HepG2 (cell line): ENCODE measurements at regions not wholly inside any gene's neighbourhood (a gene's known extent, or its start where the extent isn't known, plus 50 kb on each side); places are given as distances from the start of the nearest gene placed in this dataset.

Experiments
- ATAC-seq: fragments of 200-7000 bp; cut with Tn5 transposase; 3 replicates; pipeline ENCODE4 v1.9.1; 2020; ENCODE audit warnings: mild to moderate bottlenecking, moderate library complexity
- BruUV-seq: library from RNA; stranded (reverse); fragments of 400-500 nt; replicated peaks from 2 replicates; lab custom pipeline; 2021; lab: Mats Ljungman, UMichigan
- CTCF ChIA-PET: fragments of 300-600 bp; formaldehyde crosslinking; extraction: SDS; loops from one replicate; lab custom pipeline; 2021; ENCODE audit warnings: low total read pairs, inconsistent platforms, low intra/inter-chr PET ratio; lab: Yijun Ruan, JAX
- POLR2A ChIA-PET: fragments of 350-600 bp; sonication (Branson Sonifier 250); formaldehyde crosslinking; loops from one replicate; lab custom pipeline; 2020; ENCODE audit warnings: antibody characterized with exemption, inconsistent platforms; lab: Yijun Ruan, JAX
- DNase-seq: peaks from one replicate; pipeline ENCODE4 v3.0.0-alpha.2; 2015; ENCODE audit warnings: low spot score
- FAIRE-seq: peaks from 3 replicates; lab custom pipeline; 2011; peaks lifted over from hg19 to GRCh38; lab: Jason Lieb, UNC
- H2AFZ ChIP-seq: one replicate; pipeline ENCODE4 v1.6.1; 2011; ENCODE audit warnings: low read length, inconsistent platforms
- H3K27ac ChIP-seq: fragments of 300-600 bp; 3 replicates; pipeline ENCODE4 v1.8.0; 2011; ENCODE audit warnings: mixed run types, mild to moderate bottlenecking, mixed read lengths, low read length, inconsistent platforms; ENCODE audit not compliant: insufficient read depth; ENCODE audit errors: extremely low read length
- H3K27me3 ChIP-seq, 2 experiments: fragments of 200-600 bp in 1 of 2; 2 replicates in 1 of 2; 3 replicates in 1 of 2; pipeline versions ENCODE4 v1.6.0 to v1.8.0; 2011; ENCODE audit warnings: low read length in 2 of 2, mild to moderate bottlenecking in 2 of 2, moderate library complexity in 2 of 2, inconsistent platforms in 1 of 2; ENCODE audit not compliant: insufficient read depth in 2 of 2, control insufficient read depth in 1 of 2
- H3K36me3 ChIP-seq, 2 experiments: fragments of 200-600 bp in 1 of 2; replicated peaks in 1 of 2; 2 replicates in 1 of 2; 3 replicates in 1 of 2; pipeline versions ENCODE4 v1.5.1 to v1.8.0; 2011; ENCODE audit warnings: low read length in 2 of 2, inconsistent platforms in 1 of 2; ENCODE audit not compliant: insufficient read depth in 2 of 2, control insufficient read depth in 1 of 2
- H3K4me1 ChIP-seq: 2 replicates; pipeline ENCODE4 v1.5.1; 2012; ENCODE audit warnings: low read length, inconsistent platforms; ENCODE audit not compliant: insufficient read depth
- H3K4me2 ChIP-seq: 2 replicates; pipeline ENCODE4 v1.6.0; 2011; ENCODE audit warnings: low read depth, low read length, inconsistent platforms
- H3K4me3 ChIP-seq, 3 experiments: fragments of 200-600 bp in 1 of 3; sonication (generic), shearing (Covaris generic) in 1 of 3; replicated peaks in 1 of 3; 2 replicates each; pipeline ENCODE4 v1.5.1; 2011 to 2016; ENCODE audit warnings: low read length in 3 of 3, inconsistent platforms in 2 of 3, low read depth in 2 of 3, mild to moderate bottlenecking in 2 of 3, control low read depth in 1 of 3, mixed read lengths in 1 of 3; ENCODE audit not compliant: insufficient read depth in 1 of 3
- H3K79me2 ChIP-seq: one replicate; pipeline ENCODE4 v1.6.1; 2011; ENCODE audit warnings: low read length, inconsistent platforms; ENCODE audit not compliant: insufficient read depth
- H3K9ac ChIP-seq: 2 replicates; pipeline ENCODE4 v1.6.0; 2011; ENCODE audit warnings: mild to moderate bottlenecking, low read depth, low read length, inconsistent platforms; ENCODE audit not compliant: insufficient read depth
- H3K9me3 ChIP-seq: 2 replicates; pipeline ENCODE4 v1.5.1; 2012; ENCODE audit warnings: mild to moderate bottlenecking, low read length
- H4K20me1 ChIP-seq: 2 replicates; pipeline ENCODE4 v1.6.0; 2011; ENCODE audit warnings: inconsistent platforms, mild to moderate bottlenecking, low read length, moderate library complexity; ENCODE audit not compliant: insufficient read depth
- ATAD3A ChIP-seq: sonication (generic); formaldehyde crosslinking; IDR thresholded peaks from 2 replicates; pipeline ENCODE4 v1.4.0; 2020; ENCODE audit warnings: missing genetic modification reagents
- CREB3 ChIP-seq: sonication (generic); formaldehyde crosslinking; IDR thresholded peaks from 2 replicates; pipeline ENCODE4 v1.5.0; 2020; ENCODE audit warnings: missing genetic modification reagents
- ERF ChIP-seq: IDR thresholded peaks from 2 replicates; pipeline ENCODE4 v1.6.1; 2018; ENCODE audit warnings: missing biosample characterization, missing genetic modification reagents
- FOXO1 ChIP-seq: sonication (generic); formaldehyde crosslinking; IDR thresholded peaks from 2 replicates; pipeline ENCODE4 v1.4.0; 2020; ENCODE audit warnings: missing genetic modification reagents
- HNRNPL ChIP-seq: fragments of 200-400 bp; formaldehyde crosslinking; IDR thresholded peaks from 2 replicates; pipeline ENCODE4 v1.6.1; 2017; ENCODE audit warnings: mild to moderate bottlenecking, low read depth, low read length
- JDP2 ChIP-seq: sonication (generic); formaldehyde crosslinking; IDR thresholded peaks from 2 replicates; pipeline ENCODE4 v1.8.1; 2022; ENCODE audit warnings: missing genetic modification reagents, borderline replicate concordance
- MAFF ChIP-seq: IDR thresholded peaks from 2 replicates; pipeline ENCODE4 v1.6.1; 2011; ENCODE audit warnings: low read depth, low read length, improper control_type of control experiment
- MAFK ChIP-seq, 2 experiments: IDR thresholded peaks in 1 of 2; conservative IDR thresholded peaks in 1 of 2; 2 replicates each; pipeline ENCODE4 v1.6.1; 2011; ENCODE audit warnings: improper control_type of control experiment in 2 of 2, low read length in 2 of 2
- MIER2 ChIP-seq: IDR thresholded peaks from 2 replicates; pipeline ENCODE4 v1.6.1; 2016; ENCODE audit warnings: missing biosample characterization, missing genetic modification reagents
- NCOA1 ChIP-seq: sonication (generic); formaldehyde crosslinking; IDR thresholded peaks from 2 replicates; pipeline ENCODE4 v1.9.0; 2021; ENCODE audit warnings: missing genetic modification reagents
- NR2C2 ChIP-seq: sonication (generic); formaldehyde crosslinking; IDR thresholded peaks from 2 replicates; pipeline ENCODE4 v1.4.0; 2020; ENCODE audit warnings: missing genetic modification reagents, mild to moderate bottlenecking, moderate library complexity, borderline replicate concordance
- PHF20 ChIP-seq: sonication (generic); formaldehyde crosslinking; IDR thresholded peaks from 2 replicates; pipeline ENCODE4 v1.5.0; 2020; ENCODE audit warnings: mild to moderate bottlenecking, missing genetic modification reagents
- REPIN1 ChIP-seq: sonication (generic); formaldehyde crosslinking; IDR thresholded peaks from 2 replicates; pipeline ENCODE4 v1.8.0; 2022; ENCODE audit warnings: missing genetic modification reagents, low read depth, mild to moderate bottlenecking, borderline replicate concordance
- SMAD9 ChIP-seq: sonication (generic); formaldehyde crosslinking; IDR thresholded peaks from 2 replicates; pipeline ENCODE4 v1.5.1; 2020; ENCODE audit warnings: mild to moderate bottlenecking, missing genetic modification reagents
- ZNF33B ChIP-seq: sonication (generic); formaldehyde crosslinking; IDR thresholded peaks from 2 replicates; pipeline ENCODE4 v1.5.1; 2020; ENCODE audit warnings: mild to moderate bottlenecking, missing genetic modification reagents
- ZNF790 ChIP-seq: sonication (generic); formaldehyde crosslinking; IDR thresholded peaks from 2 replicates; pipeline ENCODE4 v1.8.0; 2022; ENCODE audit warnings: missing genetic modification reagents, mild to moderate bottlenecking, borderline replicate concordance
- whole genome bisulfite sequencing: methylation state at CpG from one replicate; pipeline ENCODE4 v1.1.6; 2017; ENCODE audit warnings: low lambda C conversion rate; 5-methylcytosine and 5-hydroxymethylcytosine counted together
- in situ Hi-C: cut with HindIII; loops from 2 replicates; pipeline ENCODE4 v1.10.0; 2017; ENCODE audit warnings: low pct_unique_long_range_greater_than_20kb; ENCODE audit not compliant: extremely low pct_ligation_motif_present
- intact Hi-C: fragments of 100-400 bp; cut with micrococcal nuclease; formaldehyde crosslinking; loops from one replicate; pipeline ENCODE4 v1.10.0; 2022; ENCODE audit not compliant: unreplicated experiment

GRCh38 chrX:4878640-4879039 lies 1165.2 kb upstream of the PRKX start:
- peaks cover 26% of the 10 kb centered on the region; the same call in 1 of the 2 replicates for H3K9me3 ChIP-seq
- intact Hi-C loops = no loop called here
- FAIRE-seq = no peak
- no peak overlapping the region for H3K27ac ChIP-seq
- no peak overlapping the region for H2AFZ ChIP-seq
- no peak for DNase-seq
- H3K27me3 ChIP-seq = no peaks in the 10 kb centered on the region
- ChIA-PET POLR2A (no interaction called here), CTCF (no interaction called here)
- no peak overlapping the region for H3K9ac ChIP-seq
- no peak for TF ChIP-seq PHF20 (CRISPR knock-in tag)
- no peak for TF ChIP-seq ZNF33B
- peak; percentile 81 to 95 for TF ChIP-seq MAFK (conservative IDR thresholded peaks at IDR 0.05 in 1 of 2, IDR thresholded peaks at IDR 0.05 in 1 of 2; ENCODE audit: low read length in 2 of 2)
- no peak for TF ChIP-seq SMAD9 (CRISPR knock-in tag)
- no peak for TF ChIP-seq ERF (CRISPR knock-in tag)
- no peak for TF ChIP-seq CREB3 (CRISPR knock-in tag)
- peak; percentile 93 for TF ChIP-seq MAFF
- H4K20me1 ChIP-seq = no peaks in the 10 kb centered on the region
- no peak for ATAC-seq
- no peaks in the 10 kb centered on the region for H3K79me2 ChIP-seq
- WGBS = 4% methylated on average over 3 of the region's 3 CpGs
- no TSS peak for BruUV-seq
- H3K4me3 ChIP-seq = no peak overlapping the region
- H3K4me1 ChIP-seq = no peaks in the 10 kb centered on the region
- in situ Hi-C loops = no loop called here
- H3K4me2 ChIP-seq = no peak overlapping the region
- H3K36me3 ChIP-seq = no peaks in the 10 kb centered on the region

- FAIRE-seq = no peak
- 0% methylated on average over 3 of the region's 3 CpGs for WGBS
Measured at GRCh38 chrX:4876268-4876667, 1162.8 kb upstream of the PRKX start.

More at GRCh38 chrX:4876268-4876667, 1162.8 kb upstream of the PRKX start:
- Histone ChIP-seq H3K27ac (no peak overlapping the region), H3K4me1 (no peaks in the 10 kb centered on the region), H3K4me3 (no peak overlapping the region), H3K36me3 (no peaks in the 10 kb centered on the region), H3K27me3 (no peaks in the 10 kb centered on the region), H4K20me1 (no peaks in the 10 kb centered on the region), H2AFZ (no peak overlapping the region), H3K4me2 (no peak overlapping the region), H3K9ac (no peak overlapping the region), H3K9me3 (peaks cover 26% of the 10 kb centered on the region; the same call in 1 of the 2 replicates), H3K79me2 (no peaks in the 10 kb centered on the region)
- in situ Hi-C loops (no loop called here), intact Hi-C loops (no loop called here)
- POLR2A ChIA-PET = no interaction called here
- TF ChIP-seq REPIN1 (CRISPR knock-in tag) = no peak
- no peak for TF ChIP-seq MIER2 (CRISPR knock-in tag)
- TF ChIP-seq NCOA1 (CRISPR knock-in tag) = no peak
- TF ChIP-seq ZNF790 = no peak
- no peak for TF ChIP-seq JDP2
- TF ChIP-seq ATAD3A (CRISPR knock-in tag) = no peak
- TF ChIP-seq HNRNPL = no peak
- TF ChIP-seq NR2C2 (CRISPR knock-in tag) = no peak
- TF ChIP-seq FOXO1 = no peak
- no peak for ATAC-seq
- no peak for DNase-seq
- BruUV-seq = no TSS peak
- CTCF ChIA-PET = no interaction called here
